H54 (cell line): ENCODE measurements at regions not wholly inside any gene's neighbourhood (a gene's known extent, or its start where the extent isn't known, plus 50 kb on each side); places are given as distances from the start of the nearest gene placed in this dataset.

Source experiments
- DNase-seq: peaks from one replicate; pipeline ENCODE4 v3.0.0; 2011; ENCODE audit warnings: low spot score, mixed read lengths; ENCODE audit not compliant: insufficient read length
- FAIRE-seq: peaks from 3 replicates; lab custom pipeline; 2011; peaks lifted over from hg19 to GRCh38; lab: Jason Lieb, UNC
- POLR2A ChIP-seq: IDR thresholded peaks from 2 replicates; pipeline ENCODE4 v1.6.1; 2011; ENCODE audit warnings: low read depth, mild to moderate bottlenecking, low read length

DNA sequence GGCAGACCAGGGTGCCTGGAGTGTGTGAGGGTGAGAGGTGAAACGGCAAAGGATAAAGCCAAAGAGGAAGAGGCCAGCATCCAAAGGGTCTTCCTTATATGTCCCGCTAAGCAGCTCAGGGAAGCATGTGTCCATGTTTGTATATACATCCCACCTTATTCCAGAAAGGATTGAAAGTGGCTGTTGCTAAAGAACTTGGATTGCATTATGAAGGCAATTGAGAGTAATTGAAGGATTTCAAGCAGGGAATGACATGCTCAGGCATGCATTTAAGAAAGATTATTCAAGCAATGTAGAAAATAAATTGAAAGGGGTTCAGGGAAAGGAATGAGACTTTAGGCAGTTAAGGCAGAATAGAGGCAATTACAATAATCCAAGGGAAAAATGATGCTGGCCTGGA, 237.6 kb upstream of the SOX9 start:
- DNase-seq (no peak), FAIRE-seq (no peak)
- TF ChIP-seq POLR2A = no peak

DNA sequence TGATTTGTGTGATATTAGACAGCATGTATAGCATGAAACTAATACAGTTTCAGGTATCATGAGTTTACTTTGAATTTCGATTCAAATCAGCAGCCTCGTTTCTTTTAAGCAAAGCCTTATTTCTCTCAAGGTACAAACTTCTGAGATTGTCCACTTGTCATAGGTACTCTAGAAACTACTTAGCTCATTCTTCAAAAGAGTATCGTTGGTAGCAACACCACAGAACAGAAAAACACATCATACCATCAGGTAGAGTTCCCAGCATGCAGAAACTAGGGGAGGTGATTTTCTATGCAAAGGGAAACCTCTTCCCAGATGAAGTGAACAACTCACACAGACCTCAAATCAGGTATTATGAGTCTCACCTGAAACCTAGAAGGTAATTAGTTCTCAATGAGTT, 237.0 kb upstream of the SOX9 start:
- FAIRE-seq (no peak), DNase-seq (no peak)
- no peak for TF ChIP-seq POLR2A

DNA sequence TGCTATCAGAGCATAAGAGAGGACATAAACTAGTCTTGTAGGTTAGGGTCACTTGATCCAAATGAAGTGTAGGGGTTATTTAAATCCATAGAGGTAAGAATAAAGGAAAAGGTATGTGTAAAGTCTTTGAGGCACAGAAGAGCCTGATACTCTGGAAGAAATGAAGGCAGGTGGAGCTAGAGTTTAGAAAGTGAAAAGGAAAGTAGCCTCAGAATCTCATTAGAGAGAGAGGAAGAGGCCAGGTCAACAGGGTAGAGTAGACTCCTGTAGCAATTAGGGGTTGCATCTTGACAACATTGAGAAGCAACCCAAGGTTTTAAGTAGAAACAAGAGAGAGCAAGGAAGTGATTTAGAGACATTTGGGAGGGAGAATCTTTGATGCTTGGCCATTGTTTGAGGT, 235.2 kb upstream of the SOX9 start:
- FAIRE-seq (no peak), DNase-seq (no peak)
- no peak for TF ChIP-seq POLR2A

DNA sequence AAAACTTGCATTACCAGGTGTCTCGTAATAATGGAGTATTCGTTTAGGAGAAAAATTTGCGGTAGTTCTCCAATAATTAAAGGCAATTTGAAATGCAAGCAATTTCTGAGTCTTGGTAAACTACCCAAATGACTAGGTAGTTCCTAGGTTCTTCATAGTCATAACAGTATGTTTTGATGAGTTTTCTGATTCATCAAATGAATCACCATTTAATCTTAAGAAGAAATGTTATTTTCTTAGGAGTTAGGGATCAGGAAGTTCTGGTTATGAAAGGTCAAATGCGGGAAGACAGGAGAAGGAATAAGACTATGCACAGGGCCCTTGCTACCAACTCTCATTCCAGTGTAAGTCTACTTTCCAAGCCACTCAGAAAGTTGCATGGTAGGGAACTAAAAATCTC, 221.5 kb upstream of the SOX9 start:
- peak; percentile 94 for FAIRE-seq
- no peak for DNase-seq
- TF ChIP-seq POLR2A = no peak

DNA sequence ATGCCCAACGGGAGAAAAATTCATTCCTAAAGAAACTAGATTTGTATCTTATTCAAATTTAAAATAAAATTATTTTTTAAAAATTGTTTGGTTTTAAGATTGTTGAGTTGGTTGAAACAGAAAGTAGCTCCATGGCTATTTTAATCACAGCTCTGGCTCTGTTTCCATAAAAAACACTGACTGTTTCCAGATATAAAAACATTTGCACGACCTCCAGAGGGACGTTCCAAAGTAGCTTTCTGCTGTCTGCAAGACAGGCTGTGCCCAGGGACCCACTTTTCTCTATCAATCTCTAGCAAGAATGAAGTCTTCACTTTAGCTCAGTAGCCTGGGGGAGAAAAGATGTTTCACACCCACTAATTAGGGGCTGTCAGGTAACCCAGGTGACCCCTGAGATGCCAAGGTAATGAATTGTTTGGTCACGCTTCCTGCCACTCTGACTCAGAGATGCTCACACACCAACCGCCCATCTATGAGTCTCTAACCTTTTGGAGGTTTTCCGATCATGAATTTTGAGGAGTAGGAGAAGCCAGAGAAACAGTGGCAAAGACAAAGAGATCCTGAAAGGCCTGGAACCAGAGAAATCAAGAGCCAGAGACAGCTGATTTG, 220.1 kb upstream of the SOX9 start:
- DNase-seq (no peak), FAIRE-seq (peak; percentile 98)
- TF ChIP-seq POLR2A = no peak

DNA sequence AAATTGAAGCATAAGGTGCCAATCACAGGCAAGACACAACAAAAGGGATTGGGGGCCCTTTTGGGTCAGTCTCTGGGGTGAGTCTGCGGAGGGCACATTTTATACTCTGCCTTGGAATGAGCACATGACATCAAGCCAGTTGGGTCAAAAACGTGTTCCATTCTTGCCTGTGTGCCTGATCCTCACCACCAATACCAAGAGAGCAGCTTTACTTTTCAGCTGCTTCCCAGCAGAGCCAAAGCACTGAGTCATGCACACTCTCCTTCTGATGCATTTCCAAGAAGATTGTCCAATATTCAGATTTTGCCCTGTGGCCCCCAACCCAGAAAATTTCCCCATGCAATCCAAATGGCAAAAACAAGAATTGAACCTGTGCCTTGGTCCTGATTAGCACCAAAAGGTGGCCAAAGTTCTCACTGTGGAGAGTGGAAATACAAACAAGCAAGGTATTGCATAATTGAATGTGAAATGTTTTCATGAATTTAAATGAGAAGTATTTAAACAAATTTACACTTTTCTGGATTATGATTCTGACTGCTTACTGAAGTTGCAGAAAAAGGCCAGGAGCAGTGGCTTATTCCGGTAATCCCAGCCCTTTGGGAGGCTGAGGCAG, 217.8 kb upstream of the SOX9 start:
- FAIRE-seq (peak; percentile 86), DNase-seq (no peak)
- TF ChIP-seq POLR2A = no peak

DNA sequence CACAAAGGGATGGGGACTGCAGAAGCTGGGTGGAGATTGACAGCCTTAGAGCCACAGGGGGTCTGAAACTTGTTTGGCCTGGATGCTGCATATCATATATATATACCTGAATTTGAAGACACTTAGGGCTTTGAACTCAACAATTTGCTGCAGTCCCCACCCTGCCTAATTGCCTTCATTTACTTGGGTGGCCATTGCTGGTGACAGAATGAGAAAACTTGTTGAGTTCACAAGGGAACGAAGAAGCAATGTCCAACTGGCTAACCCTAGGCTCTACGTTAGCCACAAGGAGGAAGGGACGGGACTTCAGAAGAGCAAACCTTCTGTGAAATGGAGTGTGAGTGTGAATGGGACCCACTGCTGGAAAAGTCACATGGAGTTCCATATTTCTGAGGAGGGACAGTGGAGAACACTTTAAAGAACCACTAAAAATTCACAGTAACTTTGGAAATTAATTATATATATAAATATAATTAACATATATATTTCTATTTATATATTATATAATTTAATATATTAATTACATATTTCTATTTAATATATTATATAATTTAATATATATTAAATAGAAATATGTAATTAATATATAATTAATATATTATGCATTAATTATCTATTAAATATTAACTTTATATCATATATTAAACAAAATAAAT, 215.3 kb upstream of the SOX9 start:
- FAIRE-seq (no peak), DNase-seq (no peak)
- TF ChIP-seq POLR2A = no peak

DNA sequence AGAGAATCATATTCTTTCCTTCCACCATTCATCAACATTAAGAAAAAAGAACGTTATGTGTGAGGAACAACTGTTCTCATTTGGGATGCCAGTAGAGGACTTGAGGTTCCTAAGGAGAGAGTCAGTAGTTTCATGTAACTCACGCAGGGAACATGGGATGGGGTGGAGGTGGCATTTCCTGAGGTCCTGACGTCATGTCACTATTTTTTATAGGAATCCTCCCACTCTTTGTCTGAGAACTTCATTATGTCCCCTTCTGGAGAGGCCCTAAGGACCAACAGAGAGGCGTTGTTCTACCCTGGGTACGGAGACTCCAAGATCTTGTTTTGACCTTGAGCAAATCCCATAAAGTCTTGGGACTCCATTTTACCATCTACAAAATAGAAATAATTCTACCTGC, 211.7 kb upstream of the SOX9 start:
- DNase-seq = no peak
- TF ChIP-seq POLR2A = no peak
- no peak for FAIRE-seq

DNA sequence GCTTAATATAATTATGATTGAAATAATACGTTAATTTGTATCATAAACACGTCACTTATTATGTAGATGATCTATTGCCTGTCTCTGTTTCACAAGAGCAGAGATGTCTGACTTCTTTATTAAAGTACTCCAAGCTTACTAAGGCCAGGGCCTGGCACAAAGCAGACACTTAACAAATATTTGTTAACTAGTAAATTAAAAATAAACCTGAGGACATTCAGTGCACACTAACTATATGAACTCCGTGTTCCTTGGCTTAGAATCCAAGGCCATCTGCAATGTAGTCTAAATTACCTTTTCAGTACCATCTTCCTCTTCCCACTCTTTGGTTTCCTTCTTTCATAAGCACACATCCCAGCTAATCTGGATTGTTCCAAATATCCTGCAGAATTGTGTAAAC, 210.8 kb upstream of the SOX9 start:
- FAIRE-seq = no peak
- TF ChIP-seq POLR2A = no peak
- DNase-seq = no peak

DNA sequence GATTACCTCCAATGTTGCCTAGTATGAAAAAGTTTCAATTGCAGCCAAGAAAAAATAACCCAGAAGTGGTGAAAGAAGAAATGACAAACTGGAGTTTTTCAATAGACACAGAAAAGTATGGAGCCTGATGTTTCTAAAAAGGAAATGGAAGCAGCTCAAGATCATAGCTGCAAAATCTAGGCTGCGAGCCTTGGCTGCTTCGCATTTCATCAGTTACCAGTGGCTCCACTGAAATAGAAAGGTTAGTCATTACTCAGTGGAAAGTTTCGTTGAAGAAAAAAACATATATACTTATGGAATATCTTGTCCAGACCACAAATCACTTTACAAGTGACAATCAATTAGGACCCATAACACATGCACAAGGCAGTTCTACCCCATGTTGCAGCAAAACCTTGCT, 206.8 kb upstream of the SOX9 start:
- peak; percentile 66 for FAIRE-seq

DNA sequence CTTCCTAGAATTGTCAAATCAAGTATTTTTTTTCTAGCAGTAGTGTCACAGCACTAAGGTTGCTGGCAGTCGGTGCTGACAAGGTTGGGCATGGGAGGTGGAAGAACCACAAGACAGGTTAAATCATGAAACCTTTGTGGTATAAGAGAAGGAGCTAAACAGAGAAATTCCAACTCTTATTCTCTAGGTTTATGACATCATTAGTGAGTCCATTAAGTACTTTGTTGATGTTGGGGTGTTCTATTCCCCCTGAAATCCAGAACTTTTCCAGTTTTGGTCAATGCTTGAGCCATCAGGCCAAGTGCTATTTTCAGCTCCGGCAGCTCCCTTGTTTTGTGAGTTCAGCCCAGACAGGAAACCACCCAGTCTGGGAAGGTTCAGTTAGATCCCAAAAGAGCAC, 206.0 kb upstream of the SOX9 start:
- TF ChIP-seq POLR2A = no peak
- no peak for DNase-seq
- peak; percentile 78 for FAIRE-seq

More for the DNA sequence above, 206.8 kb upstream of the SOX9 start:
- no peak for DNase-seq
- no peak for TF ChIP-seq POLR2A

DNA sequence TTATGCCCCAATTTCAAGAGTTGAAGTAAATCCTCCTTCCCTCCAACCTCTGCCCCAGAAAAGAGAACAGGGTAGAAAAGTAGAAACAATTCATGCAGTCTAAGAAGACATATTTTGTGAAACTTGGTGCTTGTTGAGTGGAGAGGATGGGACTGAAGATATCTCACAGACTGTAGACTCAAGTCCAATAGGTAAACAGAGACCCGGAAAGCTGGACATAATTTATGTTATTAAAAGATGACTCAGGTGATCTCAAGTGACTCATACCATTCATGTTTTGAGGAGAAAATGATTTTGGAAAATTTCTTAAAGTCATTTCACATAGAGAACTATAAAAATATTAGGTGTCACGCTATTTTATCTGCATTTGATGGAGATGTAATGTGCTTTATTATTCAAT, 203.1 kb upstream of the SOX9 start:
- no peak for DNase-seq
- TF ChIP-seq POLR2A = no peak
- FAIRE-seq = no peak

DNA sequence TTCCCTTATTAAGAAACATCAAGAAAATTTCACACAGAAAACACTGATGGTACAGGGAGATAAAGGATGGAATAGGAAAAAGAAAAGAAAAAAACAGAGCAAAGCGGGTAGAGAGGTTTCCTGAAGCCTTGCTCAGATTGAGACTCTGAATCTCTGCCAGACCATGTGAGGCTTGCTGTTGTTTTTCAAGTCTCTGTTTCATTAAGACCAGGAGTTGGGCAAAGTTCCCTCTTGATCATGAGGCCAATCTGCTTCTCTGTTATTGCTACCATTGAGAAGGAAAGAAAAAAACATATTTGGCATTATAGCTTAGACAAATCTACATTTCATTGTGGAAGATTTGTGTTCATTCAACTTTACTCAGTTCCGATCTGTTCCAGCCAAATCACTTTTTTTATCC, 201.6 kb upstream of the SOX9 start:
- TF ChIP-seq POLR2A = no peak
- FAIRE-seq (no peak), DNase-seq (no peak)

DNA sequence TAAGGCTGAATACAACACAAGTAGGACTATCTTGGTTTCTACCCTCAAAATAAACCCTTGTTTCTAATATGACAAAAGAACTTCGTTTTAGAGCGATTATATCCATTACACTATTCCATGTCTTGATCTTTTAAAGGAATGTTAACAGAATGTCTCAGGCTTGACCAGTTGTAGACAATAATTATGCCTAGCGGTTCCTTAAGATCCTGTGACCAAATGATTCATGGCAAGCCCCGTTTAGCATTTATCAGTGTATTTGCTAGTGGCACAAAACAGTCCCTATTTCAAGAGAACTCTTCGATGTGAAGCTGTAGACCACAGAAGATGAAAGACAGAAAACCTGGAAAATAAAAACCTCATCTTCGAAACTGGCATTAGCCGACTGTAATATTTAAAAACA, 200.9 kb upstream of the SOX9 start:
- DNase-seq (no peak), FAIRE-seq (peak; percentile 23)
- no peak for TF ChIP-seq POLR2A

DNA sequence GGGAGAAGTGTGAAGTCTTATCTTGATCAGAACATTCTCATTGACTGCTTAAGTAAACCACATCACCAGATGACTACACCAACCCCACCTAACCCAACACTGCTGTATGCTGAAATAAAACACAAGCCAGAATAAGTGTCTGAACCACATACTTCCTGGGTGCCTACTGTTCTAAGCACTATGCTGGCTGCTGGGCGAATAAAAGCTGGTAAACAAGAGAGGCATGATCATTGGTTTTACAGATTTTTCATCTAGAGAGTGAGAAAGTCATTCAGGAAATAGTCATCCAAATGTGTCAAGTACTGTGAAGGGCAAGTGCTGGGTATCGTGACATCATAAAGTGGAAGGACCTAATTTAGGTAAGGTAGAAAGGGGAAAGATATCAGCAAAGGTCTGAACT, 199.0 kb upstream of the SOX9 start:
- FAIRE-seq (peak; percentile 94), DNase-seq (no peak)
- no peak for TF ChIP-seq POLR2A
